ENCODE measurements at regions not wholly inside any gene's neighbourhood (a gene's known extent, or its start where the extent isn't known, plus 50 kb on each side); places are given as distances from the start of the nearest gene placed in this dataset.
A peak's percentile ranks its signal among the peaks of the same experiment; 100 is the strongest.

DNA sequence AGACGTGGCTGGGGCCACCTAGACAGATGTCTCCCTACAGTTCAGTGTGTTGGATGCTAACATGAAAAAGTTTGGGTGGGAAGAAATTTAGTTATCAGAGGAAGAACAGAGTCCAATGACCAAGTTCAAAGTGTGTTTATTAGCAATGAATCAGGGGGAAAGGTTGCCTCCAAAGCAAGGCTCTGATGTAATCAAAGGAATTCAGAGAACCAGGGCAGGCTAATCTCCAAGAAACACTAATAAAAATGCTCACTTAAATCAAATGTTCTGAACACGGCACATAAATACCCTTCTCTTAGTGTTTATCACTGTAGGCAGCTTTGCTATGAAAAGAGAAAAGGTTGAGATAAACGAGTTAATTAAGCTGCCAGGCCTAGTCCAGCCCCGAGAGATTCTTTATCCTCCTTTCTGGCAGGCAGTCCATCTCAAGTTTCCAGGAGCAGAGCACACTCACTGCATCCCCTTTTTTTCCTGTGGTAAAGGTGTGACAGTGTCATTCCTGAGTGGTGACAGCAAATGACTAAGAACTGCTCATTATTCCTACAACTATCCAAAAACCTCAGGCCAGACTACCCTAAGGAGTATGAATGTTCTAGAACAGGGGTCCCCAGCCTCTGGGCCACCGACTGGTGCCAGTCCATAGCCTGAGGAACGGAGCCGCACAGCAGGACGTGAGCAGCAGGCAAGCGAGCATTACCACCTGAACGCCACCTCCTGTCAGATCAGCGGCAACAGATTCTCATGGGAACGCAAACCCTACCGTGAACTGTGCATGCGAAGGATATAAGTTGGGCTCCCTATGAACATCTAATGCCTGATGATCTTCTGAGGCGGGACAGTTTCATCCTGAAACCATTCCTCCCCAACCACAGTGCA is 66.9 kb upstream of the FHIP2A start:
- DNase-seq (ENCODE audit: low read depth, low spot score) = peak; percentile 34
- TF ChIP-seq, protein P1, sequence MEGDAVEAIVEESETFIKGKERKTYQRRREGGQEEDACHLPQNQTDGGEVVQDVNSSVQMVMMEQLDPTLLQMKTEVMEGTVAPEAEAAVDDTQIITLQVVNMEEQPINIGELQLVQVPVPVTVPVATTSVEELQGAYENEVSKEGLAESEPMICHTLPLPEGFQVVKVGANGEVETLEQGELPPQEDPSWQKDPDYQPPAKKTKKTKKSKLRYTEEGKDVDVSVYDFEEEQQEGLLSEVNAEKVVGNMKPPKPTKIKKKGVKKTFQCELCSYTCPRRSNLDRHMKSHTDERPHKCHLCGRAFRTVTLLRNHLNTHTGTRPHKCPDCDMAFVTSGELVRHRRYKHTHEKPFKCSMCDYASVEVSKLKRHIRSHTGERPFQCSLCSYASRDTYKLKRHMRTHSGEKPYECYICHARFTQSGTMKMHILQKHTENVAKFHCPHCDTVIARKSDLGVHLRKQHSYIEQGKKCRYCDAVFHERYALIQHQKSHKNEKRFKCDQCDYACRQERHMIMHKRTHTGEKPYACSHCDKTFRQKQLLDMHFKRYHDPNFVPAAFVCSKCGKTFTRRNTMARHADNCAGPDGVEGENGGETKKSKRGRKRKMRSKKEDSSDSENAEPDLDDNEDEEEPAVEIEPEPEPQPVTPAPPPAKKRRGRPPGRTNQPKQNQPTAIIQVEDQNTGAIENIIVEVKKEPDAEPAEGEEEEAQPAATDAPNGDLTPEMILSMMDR (IDR thresholded peaks at IDR 0.05; ENCODE audit: insufficient read depth, low read length, missing control alignments) = no peak
- H3K4me3 ChIP-seq (ENCODE audit: low read depth, low read length) = no peak overlapping the region
- POLR2A ChIA-PET = interaction anchor here (0.6 kb wide), 1 partner anchor 140 kb away, joined by 4 read pairs; no protein-coding TSS in a partner anchor
- CTCF ChIA-PET = no interaction called here

DNA sequence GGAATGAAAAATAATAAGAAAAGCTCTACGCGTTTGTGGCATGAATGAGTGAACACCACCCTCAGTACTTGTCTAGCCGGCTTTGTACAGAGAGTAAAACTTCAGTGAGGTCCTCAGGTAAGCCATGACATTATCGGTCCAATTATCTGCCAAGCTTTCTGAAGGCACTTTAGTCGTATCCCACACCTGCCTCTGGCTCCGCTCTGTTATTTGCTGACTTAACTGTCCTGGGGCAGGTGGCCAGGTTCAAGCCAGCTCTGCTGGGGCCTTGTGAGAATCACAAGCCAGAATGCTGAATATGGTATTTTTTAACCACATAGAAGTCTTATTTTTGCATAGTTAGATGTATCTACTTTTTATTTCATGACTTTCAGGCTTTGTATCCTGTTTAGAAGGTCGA is 66.0 kb upstream of the FHIP2A start:
- no peak for DNase-seq (ENCODE audit: low read depth, low spot score)
- no peak overlapping the region for H3K4me3 ChIP-seq (ENCODE audit: low read depth, low read length)
- ChIA-PET CTCF (no interaction called here), POLR2A (no interaction called here)
- TF ChIP-seq, protein P1 (IDR thresholded peaks at IDR 0.05; ENCODE audit: insufficient read depth, low read length, missing control alignments) = no peak

DNA sequence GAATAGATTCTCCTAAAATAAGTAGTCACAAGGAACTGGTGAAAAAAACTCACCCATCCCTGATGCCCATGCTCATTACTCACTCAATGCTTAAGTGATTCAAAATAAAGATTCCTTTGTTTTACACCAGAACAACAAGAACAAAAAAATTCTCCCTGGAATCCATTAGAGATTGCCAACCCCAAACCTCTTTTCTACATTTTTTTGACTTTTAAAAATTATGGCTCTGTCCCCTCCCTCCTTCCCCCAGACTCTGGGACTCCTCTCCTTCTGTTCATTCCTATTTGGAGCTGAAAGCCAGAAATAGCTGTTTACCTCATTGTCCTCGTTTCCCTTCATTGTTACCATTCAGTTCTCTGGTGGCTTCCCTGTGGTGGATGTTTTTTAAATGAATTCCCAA is 63.2 kb upstream of the FHIP2A start:
- no peak overlapping the region for H3K4me3 ChIP-seq (ENCODE audit: low read depth, low read length)
- CTCF ChIA-PET = interaction anchor here (1.2 kb wide), 1 partner anchor 8 kb away, joined by 3 read pairs; no protein-coding TSS in a partner anchor
- POLR2A ChIA-PET = no interaction called here
- no peak for DNase-seq (ENCODE audit: low read depth, low spot score)
- TF ChIP-seq, protein P1 (IDR thresholded peaks at IDR 0.05; ENCODE audit: insufficient read depth, low read length, missing control alignments) = no peak

DNA sequence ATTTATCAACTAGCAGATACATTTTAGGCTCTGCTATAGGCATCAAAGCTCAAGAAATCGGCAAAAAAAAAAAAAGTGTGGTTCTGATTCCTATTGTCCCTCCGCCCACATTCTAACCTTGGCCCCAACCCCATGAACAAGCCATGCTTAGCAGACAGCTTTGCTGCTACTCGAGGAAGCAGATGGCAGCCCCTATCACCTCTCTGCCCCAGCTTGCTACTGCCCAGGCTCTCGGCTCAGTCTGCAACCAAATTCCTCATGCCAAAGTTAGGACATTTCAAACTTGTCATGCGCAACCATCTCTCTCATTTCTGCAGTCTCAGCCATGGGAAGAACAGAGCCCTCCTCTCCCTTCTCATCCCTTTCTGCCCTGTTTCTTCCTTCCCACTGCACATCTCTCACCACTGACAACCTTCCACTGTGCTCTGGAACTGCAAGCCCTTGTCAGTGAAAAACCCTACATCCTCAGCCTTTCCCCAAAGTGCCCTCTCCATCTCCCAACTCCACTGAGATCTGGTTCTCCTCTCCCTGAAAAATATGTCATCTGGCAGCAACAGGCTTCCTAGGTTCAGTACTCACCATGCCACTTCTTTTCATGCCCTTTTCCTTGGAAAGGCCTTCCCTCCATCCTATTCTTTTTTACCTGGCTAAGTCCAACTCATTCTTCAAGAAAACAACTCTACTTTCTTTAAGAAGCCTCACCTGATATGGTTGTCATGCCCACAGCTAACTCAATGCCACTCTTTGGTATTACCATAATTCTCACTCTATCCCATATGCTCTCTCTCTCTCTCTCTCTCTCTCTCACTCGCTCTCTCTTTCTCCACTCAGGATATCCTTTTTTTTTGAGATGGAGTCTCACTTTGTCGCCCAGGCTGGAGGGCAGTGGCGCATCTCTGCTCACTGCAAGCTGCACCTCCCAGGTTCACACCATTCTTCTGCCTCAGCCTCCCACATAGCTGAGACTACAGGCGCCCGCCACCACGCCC is 60.1 kb upstream of the FHIP2A start:
- H3K4me3 ChIP-seq (ENCODE audit: low read depth, low read length) = no peak overlapping the region
- CTCF ChIA-PET = interaction anchor here (1.2 kb wide), 1 partner anchor 60 kb away, joined by 3 read pairs; the partner anchor contains the start of gene FHIP2A
- TF ChIP-seq, protein P1 (IDR thresholded peaks at IDR 0.05; ENCODE audit: insufficient read depth, low read length, missing control alignments) = no peak
- POLR2A ChIA-PET = no interaction called here
- DNase-seq (ENCODE audit: low read depth, low spot score) = no peak

DNA sequence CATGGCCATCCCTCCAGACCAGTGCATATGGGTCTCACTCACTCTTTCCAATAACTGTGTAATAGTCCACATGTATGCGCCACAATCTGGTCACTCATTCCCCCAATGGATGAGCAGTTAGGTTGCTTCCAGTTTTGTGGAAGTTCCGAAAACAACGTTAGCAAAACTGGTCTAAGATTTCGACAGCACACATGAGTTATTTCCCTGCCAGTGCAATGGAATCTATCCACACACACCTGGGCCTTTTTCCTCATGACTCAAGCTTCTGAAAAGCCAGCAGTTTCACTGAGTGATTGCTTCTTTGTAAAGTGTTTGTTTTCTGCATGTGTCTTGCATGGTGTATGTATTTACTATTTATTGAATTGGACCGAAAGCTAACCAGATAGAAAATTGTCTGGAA is 58.8 kb upstream of the FHIP2A start:
- no peak overlapping the region for H3K4me3 ChIP-seq (ENCODE audit: low read depth, low read length)
- TF ChIP-seq, protein P1 (IDR thresholded peaks at IDR 0.05; ENCODE audit: insufficient read depth, low read length, missing control alignments) = no peak
- ChIA-PET POLR2A (no interaction called here), CTCF (interaction anchor here (1.0 to 1.2 kb wide), 2 partner anchors 10 to 59 kb away, joined by 3 to 4 read pairs; partner anchors contain the start of gene FHIP2A)
- no peak for DNase-seq (ENCODE audit: low read depth, low spot score)
